ENCODE measurements at regions not wholly inside any gene's neighbourhood (a gene's known extent, or its start where the extent isn't known, plus 50 kb on each side); places are given as distances from the start of the nearest gene placed in this dataset.

DNA sequence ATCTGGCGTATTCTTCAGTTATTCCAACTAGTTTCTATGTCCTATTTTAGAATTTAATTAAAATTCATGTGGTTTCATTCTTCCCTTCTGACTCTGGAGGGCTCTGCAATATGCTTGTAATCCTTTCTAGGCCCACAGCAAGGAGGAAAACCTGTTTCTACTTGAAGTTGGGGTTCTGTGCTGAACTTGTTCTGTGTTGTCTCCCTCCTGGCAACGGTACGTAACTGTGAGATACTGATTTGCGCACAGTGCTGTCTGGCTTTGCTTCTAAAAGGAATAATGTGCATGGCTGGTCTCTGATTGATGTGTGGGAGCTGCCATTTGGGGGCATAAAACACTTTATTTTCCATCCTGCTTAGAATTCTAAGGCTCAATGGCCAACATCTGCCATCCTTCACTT lies 81.7 kb downstream of the NABP1 start:
- DNase-seq (ENCODE audit: low read depth, low spot score), result no peak
- H3K9me3 ChIP-seq (ENCODE audit: insufficient read depth, low read length), result no peaks in the 10 kb centered on the region
- no peak overlapping the region for H3K9ac ChIP-seq (ENCODE audit: insufficient read length, low read depth)
- TF ChIP-seq ZNF274 (IDR thresholded peaks at IDR 0.05; ENCODE audit: low read depth, low read length) (no peak), SUZ12 (IDR thresholded peaks at IDR 0.05; ENCODE audit: extremely low read depth, insufficient read depth, insufficient read length) (no peak), YY1 (IDR thresholded peaks at IDR 0.05; ENCODE audit: insufficient read depth, insufficient read length) (no peak)
- no peaks in the 10 kb centered on the region for H3K36me3 ChIP-seq (ENCODE audit: insufficient read depth, insufficient read length, low read length)
- H3K4me1 ChIP-seq (ENCODE audit: insufficient read depth, insufficient read length), result no peaks in the 10 kb centered on the region
- H3K27me3 ChIP-seq (ENCODE audit: insufficient read depth, insufficient read length), result no peaks in the 10 kb centered on the region
- no peak overlapping the region for H3K4me3 ChIP-seq (ENCODE audit: insufficient read length, low read depth)

DNA sequence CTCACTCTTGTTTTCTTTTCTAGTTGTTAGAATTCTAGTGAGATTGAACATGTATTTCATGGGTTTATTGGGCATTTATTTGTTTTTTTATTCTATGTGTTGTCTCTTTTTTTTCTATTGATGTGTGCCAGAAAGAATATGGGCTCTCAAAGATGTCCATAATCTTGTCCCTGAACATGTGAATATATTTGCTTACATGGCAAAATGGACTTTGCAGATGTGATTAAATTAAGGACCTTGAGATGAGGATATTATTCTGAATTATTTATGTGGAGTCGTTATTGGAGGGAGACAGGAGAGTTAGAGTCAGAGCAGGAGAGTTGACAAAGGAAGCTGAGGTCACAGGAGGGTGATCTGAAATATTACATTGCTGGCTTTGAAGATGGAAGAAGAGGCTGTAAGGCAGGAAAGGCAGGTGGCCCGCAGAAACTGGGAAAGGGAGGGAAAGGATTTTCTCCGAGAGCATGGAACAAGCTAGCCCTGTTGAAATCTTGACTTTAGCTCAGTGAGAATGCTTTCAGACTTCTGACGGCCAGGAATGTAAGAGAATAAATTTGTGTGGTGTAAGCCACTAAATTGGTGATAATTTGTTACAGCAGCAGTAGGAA lies 82.8 kb downstream of the NABP1 start:
- Histone ChIP-seq H3K4me1 (ENCODE audit: insufficient read depth, insufficient read length) (no peaks in the 10 kb centered on the region), H3K9ac (ENCODE audit: insufficient read length, low read depth) (no peak overlapping the region), H3K27me3 (ENCODE audit: insufficient read depth, insufficient read length) (no peaks in the 10 kb centered on the region), H3K9me3 (ENCODE audit: insufficient read depth, low read length) (no peaks in the 10 kb centered on the region), H3K4me3 (ENCODE audit: insufficient read length, low read depth) (no peak overlapping the region), H3K36me3 (ENCODE audit: insufficient read depth, insufficient read length, low read length) (no peaks in the 10 kb centered on the region)
- no peak for DNase-seq (ENCODE audit: low read depth, low spot score)
- no peak for TF ChIP-seq SUZ12 (IDR thresholded peaks at IDR 0.05; ENCODE audit: extremely low read depth, insufficient read depth, insufficient read length)
- TF ChIP-seq ZNF274 (IDR thresholded peaks at IDR 0.05; ENCODE audit: low read depth, low read length), result no peak
- TF ChIP-seq YY1 (IDR thresholded peaks at IDR 0.05; ENCODE audit: insufficient read depth, insufficient read length), result no peak

DNA sequence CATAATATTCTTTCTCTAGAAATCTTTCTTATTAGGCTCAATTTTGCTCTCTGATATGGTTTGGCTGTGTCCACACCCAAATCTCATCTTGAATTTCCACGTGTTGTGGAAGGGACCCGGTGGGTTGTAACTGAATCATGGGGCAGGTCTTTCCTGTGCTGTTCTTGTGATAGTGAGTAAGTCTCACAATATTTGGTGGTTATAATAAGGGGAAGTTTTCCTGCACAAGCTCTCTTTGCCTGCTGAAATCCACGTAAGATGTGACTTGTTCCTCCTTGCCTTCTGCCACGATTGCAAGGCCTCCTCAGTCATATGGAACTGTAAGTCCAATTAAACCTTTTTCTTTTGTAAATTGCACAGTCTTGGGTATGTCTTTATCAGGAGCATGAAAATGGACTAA lies 73.8 kb downstream of the CAVIN2 start:
- TF ChIP-seq SUZ12 (IDR thresholded peaks at IDR 0.05; ENCODE audit: extremely low read depth, insufficient read depth, insufficient read length), result no peak
- no peak for TF ChIP-seq YY1 (IDR thresholded peaks at IDR 0.05; ENCODE audit: insufficient read depth, insufficient read length)
- no peak for TF ChIP-seq ZNF274 (IDR thresholded peaks at IDR 0.05; ENCODE audit: low read depth, low read length)
- Histone ChIP-seq H3K9ac (ENCODE audit: insufficient read length, low read depth) (no peak overlapping the region), H3K36me3 (ENCODE audit: insufficient read depth, insufficient read length, low read length) (no peaks in the 10 kb centered on the region), H3K9me3 (ENCODE audit: insufficient read depth, low read length) (no peaks in the 10 kb centered on the region; the same call in 1 of the 2 replicates), H3K4me3 (ENCODE audit: insufficient read length, low read depth) (no peak overlapping the region), H3K4me1 (ENCODE audit: insufficient read depth, insufficient read length) (no peaks in the 10 kb centered on the region), H3K27me3 (ENCODE audit: insufficient read depth, insufficient read length) (no peaks in the 10 kb centered on the region)
- no peak for DNase-seq (ENCODE audit: low read depth, low spot score)

- DNase-seq (ENCODE audit: low read depth, low spot score), result no peak
- no peak overlapping the region for H3K9ac ChIP-seq (ENCODE audit: insufficient read length, low read depth)
- no peak for TF ChIP-seq ZNF274 (IDR thresholded peaks at IDR 0.05; ENCODE audit: low read depth, low read length)
- no peak for TF ChIP-seq SUZ12 (IDR thresholded peaks at IDR 0.05; ENCODE audit: extremely low read depth, insufficient read depth, insufficient read length)
- no peak for TF ChIP-seq YY1 (IDR thresholded peaks at IDR 0.05; ENCODE audit: insufficient read depth, insufficient read length)
- H3K9me3 ChIP-seq (ENCODE audit: insufficient read depth, low read length), result no peaks in the 10 kb centered on the region; the same call in 1 of the 2 replicates
- H3K4me3 ChIP-seq (ENCODE audit: insufficient read length, low read depth), result no peak overlapping the region
- H3K36me3 ChIP-seq (ENCODE audit: insufficient read depth, insufficient read length, low read length), result no peaks in the 10 kb centered on the region
- H3K4me1 ChIP-seq (ENCODE audit: insufficient read depth, insufficient read length), result no peaks in the 10 kb centered on the region
- no peaks in the 10 kb centered on the region for H3K27me3 ChIP-seq (ENCODE audit: insufficient read depth, insufficient read length)
Measured at GRCh38 chr2:191777351-191777750, 69.5 kb downstream of the CAVIN2 start.

DNA sequence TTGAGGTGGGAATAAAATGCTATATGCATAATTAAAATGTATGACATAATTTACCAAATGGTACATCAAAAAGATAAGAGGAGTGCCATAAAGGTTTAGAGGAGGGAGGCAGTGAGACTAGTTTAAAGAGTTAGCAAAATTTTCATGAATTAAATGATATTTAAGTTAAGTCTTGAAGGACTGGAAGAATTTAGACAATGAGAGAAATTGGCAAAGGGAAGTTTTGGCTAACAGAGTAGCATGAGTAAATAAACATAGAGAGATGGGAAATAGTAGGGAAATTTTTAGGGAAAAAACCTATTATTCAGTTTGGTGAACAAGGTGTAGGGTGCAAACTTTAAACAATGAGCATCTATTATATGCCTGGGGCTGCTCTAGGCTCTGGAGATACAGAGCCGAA lies 68.8 kb downstream of the CAVIN2 start:
- TF ChIP-seq SUZ12 (IDR thresholded peaks at IDR 0.05; ENCODE audit: extremely low read depth, insufficient read depth, insufficient read length) (no peak), ZNF274 (IDR thresholded peaks at IDR 0.05; ENCODE audit: low read depth, low read length) (no peak), YY1 (IDR thresholded peaks at IDR 0.05; ENCODE audit: insufficient read depth, insufficient read length) (no peak)
- Histone ChIP-seq H3K4me3 (ENCODE audit: insufficient read length, low read depth) (no peak overlapping the region), H3K27me3 (ENCODE audit: insufficient read depth, insufficient read length) (no peaks in the 10 kb centered on the region), H3K9ac (ENCODE audit: insufficient read length, low read depth) (no peak overlapping the region), H3K9me3 (ENCODE audit: insufficient read depth, low read length) (no peaks in the 10 kb centered on the region; the same call in 1 of the 2 replicates), H3K36me3 (ENCODE audit: insufficient read depth, insufficient read length, low read length) (no peaks in the 10 kb centered on the region), H3K4me1 (ENCODE audit: insufficient read depth, insufficient read length) (no peaks in the 10 kb centered on the region)
- DNase-seq (ENCODE audit: low read depth, low spot score), result no peak

GRCh38 chr2:191782351-191782750 lies 64.5 kb downstream of the CAVIN2 start:
- H3K9me3 ChIP-seq (ENCODE audit: insufficient read depth, low read length), result no peaks in the 10 kb centered on the region
- no peaks in the 10 kb centered on the region for H3K27me3 ChIP-seq (ENCODE audit: insufficient read depth, insufficient read length)
- H3K4me3 ChIP-seq (ENCODE audit: insufficient read length, low read depth), result no peak overlapping the region
- H3K4me1 ChIP-seq (ENCODE audit: insufficient read depth, insufficient read length), result no peaks in the 10 kb centered on the region
- TF ChIP-seq ZNF274 (IDR thresholded peaks at IDR 0.05; ENCODE audit: low read depth, low read length) (no peak), SUZ12 (IDR thresholded peaks at IDR 0.05; ENCODE audit: extremely low read depth, insufficient read depth, insufficient read length) (no peak), YY1 (IDR thresholded peaks at IDR 0.05; ENCODE audit: insufficient read depth, insufficient read length) (no peak)
- no peaks in the 10 kb centered on the region for H3K36me3 ChIP-seq (ENCODE audit: insufficient read depth, insufficient read length, low read length)
- DNase-seq (ENCODE audit: low read depth, low spot score), result no peak
- no peak overlapping the region for H3K9ac ChIP-seq (ENCODE audit: insufficient read length, low read depth)

- Histone ChIP-seq H3K9me3 (ENCODE audit: insufficient read depth, low read length) (no peaks in the 10 kb centered on the region), H3K4me3 (ENCODE audit: insufficient read length, low read depth) (no peak overlapping the region), H3K4me1 (ENCODE audit: insufficient read depth, insufficient read length) (no peaks in the 10 kb centered on the region), H3K9ac (ENCODE audit: insufficient read length, low read depth) (no peak overlapping the region), H3K27me3 (ENCODE audit: insufficient read depth, insufficient read length) (no peaks in the 10 kb centered on the region), H3K36me3 (ENCODE audit: insufficient read depth, insufficient read length, low read length) (no peaks in the 10 kb centered on the region)
- DNase-seq (ENCODE audit: low read depth, low spot score), result no peak
- no peak for TF ChIP-seq ZNF274 (IDR thresholded peaks at IDR 0.05; ENCODE audit: low read depth, low read length)
- TF ChIP-seq YY1 (IDR thresholded peaks at IDR 0.05; ENCODE audit: insufficient read depth, insufficient read length), result no peak
- TF ChIP-seq SUZ12 (IDR thresholded peaks at IDR 0.05; ENCODE audit: extremely low read depth, insufficient read depth, insufficient read length), result no peak
Measured at GRCh38 chr2:191783416-191783815, 63.5 kb downstream of the CAVIN2 start.
